ENCODE measurements at regions not wholly inside any gene's neighbourhood (a gene's known extent, or its start where the extent isn't known, plus 50 kb on each side); places are given as distances from the start of the nearest gene placed in this dataset.

- 79% methylated on average over 3 of the region's 3 CpGs for WGBS (ENCODE audit: insufficient coverage, low coverage, low lambda C conversion rate, missing lambda C conversion rate)
- intact Hi-C loops (cut with DNase I): no loop called here
- H3K9me3 ChIP-seq: no peaks in the 10 kb centered on the region
- DNase-seq: no peak
- H3K4me3 ChIP-seq: no peak overlapping the region
- no peaks in the 10 kb centered on the region for H3K27me3 ChIP-seq
- TF ChIP-seq, protein P1, sequence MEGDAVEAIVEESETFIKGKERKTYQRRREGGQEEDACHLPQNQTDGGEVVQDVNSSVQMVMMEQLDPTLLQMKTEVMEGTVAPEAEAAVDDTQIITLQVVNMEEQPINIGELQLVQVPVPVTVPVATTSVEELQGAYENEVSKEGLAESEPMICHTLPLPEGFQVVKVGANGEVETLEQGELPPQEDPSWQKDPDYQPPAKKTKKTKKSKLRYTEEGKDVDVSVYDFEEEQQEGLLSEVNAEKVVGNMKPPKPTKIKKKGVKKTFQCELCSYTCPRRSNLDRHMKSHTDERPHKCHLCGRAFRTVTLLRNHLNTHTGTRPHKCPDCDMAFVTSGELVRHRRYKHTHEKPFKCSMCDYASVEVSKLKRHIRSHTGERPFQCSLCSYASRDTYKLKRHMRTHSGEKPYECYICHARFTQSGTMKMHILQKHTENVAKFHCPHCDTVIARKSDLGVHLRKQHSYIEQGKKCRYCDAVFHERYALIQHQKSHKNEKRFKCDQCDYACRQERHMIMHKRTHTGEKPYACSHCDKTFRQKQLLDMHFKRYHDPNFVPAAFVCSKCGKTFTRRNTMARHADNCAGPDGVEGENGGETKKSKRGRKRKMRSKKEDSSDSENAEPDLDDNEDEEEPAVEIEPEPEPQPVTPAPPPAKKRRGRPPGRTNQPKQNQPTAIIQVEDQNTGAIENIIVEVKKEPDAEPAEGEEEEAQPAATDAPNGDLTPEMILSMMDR (IDR thresholded peaks at IDR 0.05): no peak
- no peak for TF ChIP-seq POLR2A (IDR thresholded peaks at IDR 0.05)
- no peaks in the 10 kb centered on the region for H3K36me3 ChIP-seq
- H3K4me1 ChIP-seq: peaks cover 0 to 14% (median 0%) of the 10 kb centered on the region in 4 donors
- H3K27ac ChIP-seq: no peak overlapping the region
- ATAC-seq: no peak
These were observed 85.1 kb downstream of the SPRY1 start for GRCh38 chr4:123481717-123482116.

- 85% methylated on average over 4 of the region's 4 CpGs for WGBS (ENCODE audit: insufficient coverage, low coverage, low lambda C conversion rate, missing lambda C conversion rate)
- no peaks in the 10 kb centered on the region for H3K9me3 ChIP-seq
- intact Hi-C loops (cut with DNase I): no loop called here
- TF ChIP-seq, protein P1 (IDR thresholded peaks at IDR 0.05): no peak
- TF ChIP-seq POLR2A (IDR thresholded peaks at IDR 0.05): no peak
- no peaks in the 10 kb centered on the region for H3K36me3 ChIP-seq
- peaks cover 0 to 8% (median 0%) of the 10 kb centered on the region in 4 donors for H3K4me1 ChIP-seq
- H3K4me3 ChIP-seq: no peak overlapping the region
- H3K27ac ChIP-seq: no peak overlapping the region
- ATAC-seq (no peak), DNase-seq (no peak)
- H3K27me3 ChIP-seq: no peaks in the 10 kb centered on the region
These were observed 87.8 kb downstream of the SPRY1 start for GRCh38 chr4:123484291-123484926.

- intact Hi-C loops (cut with DNase I): no loop called here
- no peak for ATAC-seq
- H3K9me3 ChIP-seq: no peaks in the 10 kb centered on the region
- H3K27me3 ChIP-seq: no peaks in the 10 kb centered on the region
- no peaks in the 10 kb centered on the region for H3K4me1 ChIP-seq
- H3K4me3 ChIP-seq: no peak overlapping the region
- H3K27ac ChIP-seq: no peak overlapping the region
- no peak for DNase-seq
- WGBS (ENCODE audit: insufficient coverage, low coverage, low lambda C conversion rate, missing lambda C conversion rate): 86% methylated on average over 1 of the region's 1 CpG
- no peaks in the 10 kb centered on the region for H3K36me3 ChIP-seq
- TF ChIP-seq, protein P1 (IDR thresholded peaks at IDR 0.05): no peak
- TF ChIP-seq POLR2A (IDR thresholded peaks at IDR 0.05): no peak
These were observed 89.0 kb downstream of the SPRY1 start for GRCh38 chr4:123485601-123486000.

GRCh38 chr4:123488916-123489315 is 92.3 kb downstream of the SPRY1 start:
- H3K27me3 ChIP-seq: no peaks in the 10 kb centered on the region
- TF ChIP-seq, protein P1 (IDR thresholded peaks at IDR 0.05): no peak
- no peak for TF ChIP-seq POLR2A (IDR thresholded peaks at IDR 0.05)
- no peaks in the 10 kb centered on the region for H3K36me3 ChIP-seq
- intact Hi-C loops (cut with DNase I): no loop called here
- H3K9me3 ChIP-seq: no peaks in the 10 kb centered on the region
- H3K4me3 ChIP-seq: no peak overlapping the region
- H3K4me1 ChIP-seq: no peaks in the 10 kb centered on the region
- DNase-seq (no peak), ATAC-seq (peak; percentile 34 to 69 (median 60))
- H3K27ac ChIP-seq: no peak overlapping the region
- WGBS (ENCODE audit: insufficient coverage, low coverage, low lambda C conversion rate, missing lambda C conversion rate): 61% methylated on average over 5 of the region's 5 CpGs
